Ascending aorta (tissue), 2 donors: ENCODE measurements at regions not wholly inside any gene's neighbourhood (a gene's known extent, or its start where the extent isn't known, plus 50 kb on each side); places are given as distances from the start of the nearest gene placed in this dataset.
"Not testable (repeated sequence)": the region's sequence is repeated elsewhere in the genome, so short reads cannot be mapped to it uniquely, and the experiment has no call there.

ENCODE experiments used
- DNase-seq, 2 donors: peaks; one replicate each; pipeline ENCODE4 v3.0.0-alpha.2; 2019; ENCODE audit warnings: low spot score in 2 of 2
- H3K27ac ChIP-seq, 2 donors: fragments of 200-600 bp; sonication (generic); one replicate each; pipeline ENCODE4 v1.5.1; 2016 to 2017; ENCODE audit warnings: mild to moderate bottlenecking in 1 of 2
- H3K27me3 ChIP-seq: fragments of 200-600 bp; sonication (generic); one replicate; pipeline ENCODE4 v1.5.1; 2017
- H3K36me3 ChIP-seq, 2 donors: fragments of 200-600 bp; sonication (generic); one replicate each; pipeline ENCODE4 v1.5.1; 2016
- H3K4me1 ChIP-seq, 2 donors: fragments of 200-600 bp; sonication (generic); one replicate each; pipeline ENCODE4 v1.5.1; 2016 to 2017; ENCODE audit warnings: mild to moderate bottlenecking in 1 of 2
- H3K4me3 ChIP-seq, 2 donors: fragments of 200-600 bp; sonication (generic); one replicate each; pipeline ENCODE4 v1.5.1; 2016 to 2017; ENCODE audit warnings: mild to moderate bottlenecking in 1 of 2
- H3K9me3 ChIP-seq, 2 donors: fragments of 200-600 bp; sonication (generic); one replicate each; pipeline ENCODE4 v1.5.1; 2016
- CTCF ChIP-seq, 3 experiments: fragments of 200-600 bp in 2 of 3; fragments of 450-650 bp in 1 of 3; sonication (generic) in 2 of 3; IDR thresholded peaks; one replicate each; pipeline ENCODE4 v1.5.1; 2016 to 2019; ENCODE audit warnings: antibody characterized with exemption in 3 of 3, mild to moderate bottlenecking in 1 of 3, moderate library complexity in 1 of 3
- intact Hi-C: fragments of 100-400 bp; cut with DNase I; formaldehyde crosslinking; loops from one replicate; pipeline ENCODE4 v1.15.1; 2023

GRCh38 chr5:66368811-66369210 is 224.7 kb downstream of the SREK1 start:
- no peak overlapping the region for H3K4me3 ChIP-seq
- no peak for TF ChIP-seq CTCF (IDR thresholded peaks at IDR 0.05)
- no peaks in the 10 kb centered on the region for H3K27me3 ChIP-seq
- H3K9me3 ChIP-seq, result no peaks in the 10 kb centered on the region
- H3K27ac ChIP-seq, result no peak overlapping the region
- intact Hi-C loops, result no loop called here
- H3K36me3 ChIP-seq, result no peaks in the 10 kb centered on the region
- no peaks in the 10 kb centered on the region for H3K4me1 ChIP-seq
- DNase-seq, result no peak

GRCh38 chr5:66377747-66378146 is 218.4 kb upstream of the MAST4 start:
- TF ChIP-seq CTCF (IDR thresholded peaks at IDR 0.05), result no peak
- Histone ChIP-seq H3K27ac (no peak overlapping the region), H3K36me3 (no peaks in the 10 kb centered on the region), H3K27me3 (no peaks in the 10 kb centered on the region), H3K4me1 (no peaks in the 10 kb centered on the region), H3K4me3 (no peak overlapping the region), H3K9me3 (no peaks in the 10 kb centered on the region)
- DNase-seq, result no peak
- intact Hi-C loops, result no loop called here

GRCh38 chr5:66378407-66378806 is 217.8 kb upstream of the MAST4 start:
- TF ChIP-seq CTCF (IDR thresholded peaks at IDR 0.05), result no peak
- Histone ChIP-seq H3K4me1 (no peaks in the 10 kb centered on the region), H3K27ac (no peak overlapping the region), H3K27me3 (no peaks in the 10 kb centered on the region), H3K36me3 (no peaks in the 10 kb centered on the region), H3K4me3 (no peak overlapping the region), H3K9me3 (no peaks in the 10 kb centered on the region)
- intact Hi-C loops, result no loop called here
- no peak for DNase-seq

GRCh38 chr5:66382152-66382551 is 214.0 kb upstream of the MAST4 start:
- intact Hi-C loops, result no loop called here
- no peaks in the 10 kb centered on the region for H3K27me3 ChIP-seq
- H3K4me3 ChIP-seq, result no peak overlapping the region
- no peak for DNase-seq
- no peaks in the 10 kb centered on the region for H3K4me1 ChIP-seq
- TF ChIP-seq CTCF (IDR thresholded peaks at IDR 0.05), result no peak
- no peaks in the 10 kb centered on the region for H3K36me3 ChIP-seq
- H3K27ac ChIP-seq, result no peak overlapping the region
- H3K9me3 ChIP-seq, result no peaks in the 10 kb centered on the region

- H3K36me3 ChIP-seq, intact Hi-C loops, H3K9me3 ChIP-seq, H3K4me1 ChIP-seq, H3K27ac ChIP-seq, DNase-seq, H3K4me3 ChIP-seq, H3K27me3 ChIP-seq: not testable (repeated sequence)
Observed at GRCh38 chr5:66405145-66405544, 191.0 kb upstream of the MAST4 start.

- Histone ChIP-seq H3K4me3 (no peak overlapping the region), H3K27me3 (no peaks in the 10 kb centered on the region), H3K27ac (no peak overlapping the region), H3K9me3 (no peaks in the 10 kb centered on the region), H3K36me3 (no peaks in the 10 kb centered on the region), H3K4me1 (no peaks in the 10 kb centered on the region)
- TF ChIP-seq CTCF (IDR thresholded peaks at IDR 0.05), result no peak
- intact Hi-C loops, result no loop called here
- DNase-seq, result no peak
Observed at GRCh38 chr5:66406761-66407336, 189.3 kb upstream of the MAST4 start.
